NB4 (cell line): ENCODE measurements at regions not wholly inside any gene's neighbourhood (a gene's known extent, or its start where the extent isn't known, plus 50 kb on each side); places are given as distances from the start of the nearest gene placed in this dataset.
"Not testable (repeated sequence)": the region's sequence is repeated elsewhere in the genome, so short reads cannot be mapped to it uniquely, and the experiment has no call there.

ENCODE experiments used
- MYC ChIP-seq: IDR thresholded peaks from 2 replicates; pipeline ENCODE4 v1.6.1; 2011; ENCODE audit warnings: low read depth, low read length
- TF ChIP-seq, protein P1 (sequence below): IDR thresholded peaks from one replicate; pipeline ENCODE4 v1.5.1; 2012; ENCODE audit warnings: low read depth, low read length

DNA sequence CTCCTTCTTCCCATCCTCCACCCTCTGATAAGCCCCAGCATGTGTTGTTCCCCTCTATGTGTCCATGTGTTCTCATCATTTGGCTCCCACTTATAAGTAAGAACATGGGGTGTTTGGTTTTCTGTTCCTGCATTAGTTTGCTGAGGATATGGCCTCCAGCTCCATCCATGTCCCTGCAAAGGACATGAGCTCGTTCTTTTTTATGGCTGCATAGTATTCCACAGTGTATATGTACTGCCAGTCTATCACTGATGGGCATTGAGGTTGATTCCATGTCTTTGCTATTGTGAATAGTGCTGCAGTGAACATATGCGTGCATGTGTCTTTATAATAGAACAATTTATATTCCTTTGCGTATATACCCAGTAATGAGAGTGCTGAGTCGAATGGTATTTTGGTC is 62.8 kb upstream of the IFFO2 start:
- TF ChIP-seq, protein P1, sequence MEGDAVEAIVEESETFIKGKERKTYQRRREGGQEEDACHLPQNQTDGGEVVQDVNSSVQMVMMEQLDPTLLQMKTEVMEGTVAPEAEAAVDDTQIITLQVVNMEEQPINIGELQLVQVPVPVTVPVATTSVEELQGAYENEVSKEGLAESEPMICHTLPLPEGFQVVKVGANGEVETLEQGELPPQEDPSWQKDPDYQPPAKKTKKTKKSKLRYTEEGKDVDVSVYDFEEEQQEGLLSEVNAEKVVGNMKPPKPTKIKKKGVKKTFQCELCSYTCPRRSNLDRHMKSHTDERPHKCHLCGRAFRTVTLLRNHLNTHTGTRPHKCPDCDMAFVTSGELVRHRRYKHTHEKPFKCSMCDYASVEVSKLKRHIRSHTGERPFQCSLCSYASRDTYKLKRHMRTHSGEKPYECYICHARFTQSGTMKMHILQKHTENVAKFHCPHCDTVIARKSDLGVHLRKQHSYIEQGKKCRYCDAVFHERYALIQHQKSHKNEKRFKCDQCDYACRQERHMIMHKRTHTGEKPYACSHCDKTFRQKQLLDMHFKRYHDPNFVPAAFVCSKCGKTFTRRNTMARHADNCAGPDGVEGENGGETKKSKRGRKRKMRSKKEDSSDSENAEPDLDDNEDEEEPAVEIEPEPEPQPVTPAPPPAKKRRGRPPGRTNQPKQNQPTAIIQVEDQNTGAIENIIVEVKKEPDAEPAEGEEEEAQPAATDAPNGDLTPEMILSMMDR: not testable (repeated sequence)
- not testable (repeated sequence) for TF ChIP-seq MYC
